ENCODE measurements at regions not wholly inside any gene's neighbourhood (a gene's known extent, or its start where the extent isn't known, plus 50 kb on each side); places are given as distances from the start of the nearest gene placed in this dataset.
A peak's percentile ranks its signal among the peaks of the same experiment; 100 is the strongest.
"Not testable (repeated sequence)": the region's sequence is repeated elsewhere in the genome, so short reads cannot be mapped to it uniquely, and the experiment has no call there.

DNA sequence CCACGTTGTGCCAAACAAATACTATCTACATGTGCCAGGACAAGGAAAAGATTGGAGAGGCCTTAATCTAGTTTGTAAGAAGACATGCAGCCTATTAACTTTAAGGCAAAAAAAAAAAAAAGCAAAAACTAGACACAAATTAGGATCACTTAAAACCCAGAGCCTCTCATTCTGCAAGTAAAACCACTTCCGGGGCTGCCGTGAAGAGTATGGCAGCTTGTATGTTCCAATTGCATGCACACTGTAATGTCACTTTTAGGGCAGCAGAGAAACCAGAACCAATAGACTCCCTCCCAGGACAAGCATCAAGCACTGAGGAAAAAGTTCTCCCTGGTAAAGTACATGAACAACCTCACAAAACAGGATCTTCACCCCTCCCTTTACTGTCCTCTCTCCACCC lies 70.6 kb downstream of the RSL24D1 start:
- DNase-seq (ENCODE audit: low spot score), result no peak

DNA sequence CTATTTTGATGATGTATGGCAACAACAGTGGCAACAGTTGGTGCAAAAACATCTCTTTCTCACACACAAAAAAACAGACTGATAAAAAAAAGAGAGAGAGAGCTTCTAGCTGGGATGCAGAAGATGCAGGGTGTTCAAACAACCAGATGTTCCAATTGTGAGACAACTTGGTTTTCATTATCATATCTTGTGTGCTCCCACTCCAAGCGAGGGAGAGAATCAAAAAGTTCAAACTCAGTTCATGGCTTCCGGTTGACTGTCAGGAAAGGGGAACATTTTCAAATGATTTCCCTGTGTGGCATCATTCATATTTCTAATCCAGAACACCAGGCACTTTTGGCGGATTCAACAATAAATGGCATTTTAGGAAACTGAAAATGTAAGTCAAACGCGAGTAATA lies 72.1 kb downstream of the RSL24D1 start:
- DNase-seq (ENCODE audit: low spot score), result no peak

DNA sequence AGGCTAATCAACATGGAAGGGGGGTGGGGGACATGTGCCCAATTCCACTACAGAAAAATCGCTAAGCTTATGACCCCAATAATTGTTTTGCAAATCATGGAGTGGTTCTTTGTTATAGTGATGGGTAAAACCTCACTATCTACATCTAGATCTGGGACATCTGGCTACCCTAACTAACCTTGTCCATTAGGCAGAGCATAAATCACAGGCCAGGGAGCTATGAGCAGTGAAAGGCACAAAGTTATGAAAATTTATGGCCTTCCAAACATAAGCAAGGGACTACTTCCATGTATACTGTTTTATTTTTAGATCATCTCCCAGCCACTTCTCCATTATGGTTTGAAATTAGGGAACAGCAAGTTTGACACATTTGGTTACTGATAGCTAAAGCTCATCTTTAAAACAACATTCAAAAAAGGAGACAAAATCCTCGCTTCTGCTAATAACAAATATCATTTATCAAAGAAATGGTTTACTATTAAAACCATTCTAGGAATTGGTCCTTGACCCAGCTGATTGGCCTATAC lies 78.3 kb downstream of the RSL24D1 start:
- DNase-seq (ENCODE audit: low spot score), result no peak

DNA sequence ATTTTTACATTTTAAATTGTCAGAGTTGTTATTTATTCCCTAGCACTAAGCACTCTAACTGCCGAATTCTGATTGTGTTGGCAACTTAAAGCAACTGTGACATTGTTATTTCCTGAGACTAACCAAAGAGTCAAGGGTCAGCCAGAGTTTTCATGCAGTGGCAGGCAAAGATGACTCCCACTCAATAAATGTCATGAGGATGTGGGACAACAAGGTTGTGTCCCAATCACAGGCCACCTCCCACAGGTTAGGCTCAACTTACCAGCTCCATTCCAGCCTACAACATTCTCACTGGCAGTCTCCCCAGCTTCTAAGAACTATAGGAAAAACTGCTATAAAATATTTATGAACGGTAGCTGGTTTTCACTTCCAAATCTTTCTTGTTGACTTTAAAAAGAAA lies 80.1 kb downstream of the RSL24D1 start:
- no peak for DNase-seq (ENCODE audit: low spot score)

DNA sequence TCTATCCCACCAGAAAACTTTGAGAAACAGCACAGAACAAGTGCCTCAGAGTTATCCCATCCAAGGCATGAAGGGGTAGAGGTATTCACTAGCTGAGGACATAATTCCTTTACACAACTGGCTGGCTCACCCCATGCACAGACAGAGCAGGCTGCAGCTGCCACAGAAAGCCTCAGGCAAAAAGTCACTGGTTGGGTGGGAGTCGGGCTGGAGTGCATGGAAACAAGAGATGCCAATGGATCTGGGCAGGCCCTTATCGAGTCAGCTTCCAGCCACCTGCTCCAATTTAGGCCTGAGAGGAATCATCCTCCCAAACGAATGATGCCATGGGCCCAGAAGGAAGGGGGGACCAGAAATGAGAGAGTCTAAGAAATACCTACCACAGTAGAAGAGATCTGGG lies 83.0 kb downstream of the RSL24D1 start:
- DNase-seq (ENCODE audit: low spot score), result no peak

DNA sequence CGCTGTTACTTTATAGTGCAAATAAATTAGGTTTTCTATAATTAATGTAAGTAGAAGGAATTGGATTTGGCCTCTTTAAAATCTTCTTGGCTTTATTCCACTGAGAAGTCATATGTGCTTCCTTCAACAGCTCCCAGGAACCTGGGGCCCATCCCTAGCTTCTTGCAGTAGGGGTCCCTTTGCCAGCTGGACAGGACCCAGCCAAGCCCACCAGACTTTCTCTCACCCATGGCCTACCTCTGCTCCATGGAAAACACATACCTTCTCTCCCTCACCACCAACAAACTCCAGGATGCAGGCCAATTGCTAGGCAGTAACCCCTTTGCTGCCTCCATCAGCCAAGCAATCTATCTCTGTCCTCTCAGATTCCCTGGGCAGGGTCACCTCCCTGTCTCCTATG lies 84.0 kb downstream of the RSL24D1 start:
- DNase-seq (ENCODE audit: low spot score), result no peak

DNA sequence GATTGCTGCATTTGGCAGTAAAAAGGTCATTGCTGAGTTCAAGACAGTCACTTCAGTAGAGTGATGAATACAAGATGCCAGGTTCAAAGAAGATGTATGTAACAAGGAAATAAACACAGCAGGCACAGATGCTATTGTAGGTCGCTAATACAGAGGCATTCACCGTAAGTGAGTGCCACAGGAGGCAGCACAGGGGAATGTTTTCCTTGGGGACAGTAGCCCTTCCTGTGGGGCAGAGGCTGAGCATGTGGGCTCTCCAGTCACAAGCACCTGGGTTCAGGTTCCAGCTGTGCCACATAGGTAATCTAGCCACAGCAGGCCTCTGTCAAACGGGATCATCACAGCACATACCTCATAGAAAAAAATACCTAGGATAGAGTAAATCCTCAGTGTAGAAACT lies 86.3 kb downstream of the RSL24D1 start:
- DNase-seq (ENCODE audit: low spot score), result no peak

DNA sequence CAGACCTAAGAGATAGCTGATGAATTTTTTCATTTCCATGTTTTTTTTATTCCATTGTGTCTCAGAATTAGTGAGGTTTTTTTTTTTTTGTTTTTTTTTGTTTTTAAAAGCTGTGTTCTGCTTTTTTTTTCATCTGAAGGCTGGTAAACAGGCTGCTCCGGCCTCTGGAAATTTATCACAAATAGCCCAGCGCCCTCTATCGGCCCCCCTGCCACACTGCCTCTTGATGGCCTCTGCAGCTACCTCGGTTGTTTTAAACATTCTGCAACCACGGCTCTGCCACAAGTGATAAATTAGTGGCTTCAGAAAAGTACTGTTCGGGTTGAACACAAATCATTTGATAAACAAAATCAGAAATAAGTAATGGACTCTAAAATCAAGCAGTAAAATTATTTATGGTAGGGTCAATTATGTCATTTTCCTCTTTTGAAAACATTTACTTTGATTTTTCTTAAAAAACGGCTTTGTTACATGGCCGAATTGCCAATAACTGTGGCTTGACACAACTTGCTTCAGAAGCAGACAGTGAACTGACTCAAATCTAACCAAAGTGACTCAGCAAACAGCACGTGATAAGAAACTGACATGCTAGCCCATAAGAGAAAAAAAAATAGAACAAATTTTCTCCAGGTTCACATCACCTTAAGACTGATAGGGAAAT lies 87.8 kb downstream of the RSL24D1 start:
- peak; percentile 46 for DNase-seq (ENCODE audit: low spot score)

DNA sequence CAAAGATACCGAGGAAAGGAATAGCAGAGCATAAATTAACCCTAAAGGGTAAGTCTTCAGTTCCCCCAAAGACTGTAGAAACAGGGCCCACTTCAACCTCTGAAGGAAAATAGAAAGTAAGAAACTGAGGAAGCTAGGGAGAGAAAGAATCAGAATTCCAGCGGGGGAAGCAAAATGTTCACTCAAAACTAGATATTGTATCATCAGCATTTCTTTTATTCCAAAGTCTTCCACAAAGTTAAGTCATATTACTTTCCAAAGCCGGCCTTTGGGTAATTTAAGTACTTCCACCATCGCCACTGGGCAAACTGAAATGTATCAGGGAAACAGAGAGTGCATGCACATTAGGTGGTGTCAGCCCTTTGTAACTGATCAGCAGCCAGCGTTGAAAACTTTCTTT lies 88.3 kb downstream of the RSL24D1 start:
- no peak for DNase-seq (ENCODE audit: low spot score)

DNA sequence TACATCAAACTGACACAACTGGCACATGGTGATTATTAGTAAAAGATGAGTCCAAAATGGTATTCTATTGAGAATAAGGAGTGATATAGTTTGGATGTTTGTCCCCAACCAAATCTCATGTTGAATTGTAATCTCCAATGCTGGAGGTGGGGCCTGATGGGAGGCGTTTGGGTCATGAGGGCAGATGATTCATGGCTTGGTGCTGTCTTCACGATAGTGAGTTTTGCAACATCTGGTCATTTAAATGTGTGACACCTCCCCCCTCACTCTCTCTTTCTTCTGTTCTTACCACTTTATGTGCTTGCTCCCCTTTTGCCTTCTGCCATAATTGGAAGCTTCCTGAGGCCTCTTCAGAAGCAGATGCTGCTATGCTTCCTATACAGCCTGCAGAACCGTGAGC lies 90.6 kb downstream of the RSL24D1 start:
- DNase-seq (ENCODE audit: low spot score), result no peak

DNA sequence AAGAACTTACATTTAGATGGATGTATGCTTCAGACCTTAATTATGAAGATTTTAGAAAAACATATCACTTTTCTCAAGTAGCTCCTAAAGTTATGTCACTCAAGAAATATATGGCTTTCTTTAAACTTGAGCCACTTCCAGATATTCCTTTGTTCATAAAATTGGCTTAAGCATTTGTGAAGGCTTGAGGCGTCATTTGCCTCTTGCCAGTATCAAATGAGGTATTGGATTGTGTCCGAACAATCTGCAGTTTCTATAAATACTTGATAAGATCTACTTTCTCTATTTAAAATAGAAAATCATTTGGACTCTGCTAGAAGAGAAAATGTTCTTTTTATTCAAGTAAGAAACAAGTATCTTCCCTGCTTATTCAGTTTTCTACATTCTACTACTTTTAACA lies 102.6 kb downstream of the RSL24D1 start:
- DNase-seq (ENCODE audit: low spot score), result no peak

DNA sequence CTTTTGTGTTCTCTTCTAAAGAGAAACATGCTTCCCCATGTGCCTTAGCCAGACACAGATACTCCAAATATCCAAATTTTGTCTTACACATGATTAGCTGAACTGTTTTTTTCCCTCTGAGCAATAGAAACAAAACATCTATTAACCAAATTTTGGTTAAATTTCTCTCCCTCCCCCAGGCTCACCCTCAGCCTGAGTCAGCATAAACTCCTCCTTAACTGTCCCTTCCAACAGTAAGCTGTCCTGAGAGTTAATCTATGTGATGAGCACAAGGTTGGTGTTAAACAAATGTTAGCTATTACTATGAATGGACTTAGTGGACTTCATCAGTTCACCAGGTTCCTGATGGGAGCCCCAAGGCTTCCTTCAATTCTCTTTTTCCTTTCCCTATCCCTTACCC lies 108.5 kb downstream of the RSL24D1 start:
- no peak for DNase-seq (ENCODE audit: low spot score)

DNA sequence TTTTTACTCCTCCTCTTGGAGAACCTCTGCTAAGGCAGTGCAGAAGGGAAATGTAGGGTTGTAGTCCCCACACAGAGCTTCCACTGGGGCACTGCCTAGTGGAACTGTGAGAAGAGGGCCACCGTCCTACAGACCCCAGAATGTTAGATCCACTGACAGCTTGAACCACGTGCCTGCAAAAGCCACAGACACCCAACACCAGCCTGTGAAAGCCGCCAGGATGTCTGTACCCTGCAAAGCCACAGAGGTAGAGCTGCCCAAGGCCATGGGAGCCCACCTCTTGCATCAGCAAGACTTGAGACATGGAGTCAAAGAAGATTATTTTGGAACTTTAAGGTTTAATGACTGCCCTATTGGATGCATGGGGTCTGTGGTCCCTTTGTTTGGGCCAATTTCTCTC lies 112.1 kb downstream of the RSL24D1 start:
- no peak for DNase-seq (ENCODE audit: low spot score)

DNA sequence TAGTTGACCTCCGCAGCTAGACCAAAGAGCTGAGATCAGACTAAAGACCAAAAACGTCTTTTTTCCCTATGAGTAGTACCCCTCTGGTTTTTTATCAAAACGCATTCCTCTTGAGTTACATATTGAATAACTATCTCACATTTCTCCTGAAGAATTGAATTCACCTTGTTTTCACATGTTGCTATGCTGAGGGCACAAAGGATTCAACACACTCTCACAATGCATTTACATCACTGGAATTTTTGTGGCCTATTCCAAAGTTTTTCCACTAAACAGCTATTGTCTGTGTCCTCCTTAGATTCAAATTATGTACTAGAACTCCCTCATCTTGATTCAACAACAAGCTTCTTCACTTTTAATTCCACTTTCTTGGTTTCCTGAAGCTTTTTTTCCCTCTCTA lies 112.5 kb downstream of the RSL24D1 start:
- DNase-seq (ENCODE audit: low spot score), result no peak

DNA sequence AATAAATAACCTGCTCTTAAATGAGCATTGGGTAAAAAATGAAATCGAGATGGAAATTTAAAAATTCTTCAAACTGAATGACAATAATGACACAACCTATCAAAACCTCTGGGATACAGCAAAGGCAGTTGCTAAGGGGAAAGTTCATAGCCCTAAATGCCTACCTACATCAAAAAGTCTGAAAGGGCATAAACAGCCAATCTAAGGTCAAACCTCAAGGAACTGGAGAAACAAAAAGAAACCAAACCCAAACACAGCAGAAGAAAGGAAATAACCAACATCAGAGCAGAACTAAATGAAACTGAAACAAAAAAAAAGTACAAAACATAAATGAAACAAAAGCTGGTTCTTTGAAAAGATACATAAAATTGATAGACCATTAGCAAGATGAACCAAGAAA lies 119.7 kb downstream of the RSL24D1 start:
- not testable (repeated sequence) for DNase-seq (ENCODE audit: low spot score)

DNA sequence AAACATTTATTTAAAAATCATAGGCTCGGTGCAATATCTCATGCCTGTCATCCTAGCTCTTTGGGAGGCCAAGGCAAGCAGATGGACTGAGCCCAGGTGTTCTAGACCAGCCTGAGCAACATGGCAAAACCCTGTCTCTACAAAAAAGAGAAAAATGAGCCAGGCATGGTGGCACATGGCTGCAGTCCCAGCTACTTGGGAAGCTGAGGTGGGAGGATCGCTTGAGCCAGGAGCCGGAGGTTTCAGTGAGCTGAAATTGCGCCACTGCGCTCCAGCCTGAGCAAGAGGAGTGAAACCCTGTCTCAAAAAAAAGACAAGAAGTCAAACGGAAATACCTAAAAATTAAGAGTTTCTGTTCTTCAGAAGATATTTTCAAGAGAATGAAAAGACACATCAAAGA lies 122.3 kb downstream of the RSL24D1 start:
- DNase-seq (ENCODE audit: low spot score), result no peak

DNA sequence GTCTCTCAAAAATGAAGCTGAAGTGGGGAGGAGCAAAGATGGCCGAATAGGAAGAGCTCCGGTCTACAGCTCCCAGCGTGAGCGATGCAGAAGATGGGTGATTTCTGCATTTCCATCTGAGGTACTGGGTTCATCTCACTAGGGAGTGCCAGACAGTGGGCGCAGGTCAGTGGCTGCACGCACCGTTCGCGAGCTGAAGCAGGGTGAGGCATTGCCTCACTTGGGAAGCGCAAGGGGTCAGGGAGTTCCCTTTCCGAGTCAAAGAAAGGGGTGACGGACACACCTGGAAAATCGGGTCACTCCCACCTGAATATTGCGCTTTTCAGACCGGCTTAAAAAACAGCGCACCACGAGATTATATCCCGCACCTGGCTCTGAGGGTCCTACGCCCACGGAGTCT lies 132.8 kb downstream of the RSL24D1 start:
- not testable (repeated sequence) for DNase-seq (ENCODE audit: low spot score)

DNA sequence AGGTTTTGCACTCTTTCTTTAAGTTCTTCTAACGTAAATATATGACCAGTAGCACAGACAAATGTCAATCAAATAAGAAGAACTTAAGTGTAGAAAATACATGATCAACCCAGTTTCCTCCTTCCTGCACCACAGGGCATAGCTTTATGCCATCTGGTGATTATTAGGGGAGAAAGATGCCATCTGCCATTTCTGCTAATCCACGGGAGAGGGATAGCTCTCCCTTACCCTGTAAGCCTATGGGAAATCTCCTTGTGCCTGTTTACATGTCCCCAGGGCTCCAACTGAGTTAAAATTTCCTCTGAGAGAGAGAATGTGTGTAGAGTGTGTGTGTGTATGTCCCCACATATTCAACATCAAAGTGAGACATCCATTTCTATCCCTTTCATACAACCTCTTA lies 135.9 kb downstream of the RSL24D1 start:
- no peak for DNase-seq (ENCODE audit: low spot score)

DNA sequence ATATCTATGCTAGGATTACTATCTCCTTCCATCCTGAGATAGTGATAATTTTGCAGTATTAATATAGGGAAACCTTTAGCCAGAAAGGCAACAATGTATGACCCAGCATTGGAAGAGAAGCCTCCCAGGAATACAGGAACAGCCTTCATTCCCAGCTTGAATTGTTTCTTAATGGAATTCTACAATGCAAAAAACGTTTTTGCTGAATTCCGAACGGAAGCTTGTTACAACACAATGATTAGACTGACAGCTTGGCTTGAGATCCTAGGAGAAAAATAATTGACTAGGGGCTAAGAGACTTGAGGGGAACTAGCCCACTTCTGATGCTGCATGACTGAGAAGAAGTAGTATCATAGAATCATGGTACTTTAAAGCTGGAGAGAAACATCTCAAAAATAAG lies 140.2 kb downstream of the RSL24D1 start:
- DNase-seq (ENCODE audit: low spot score), result no peak

DNA sequence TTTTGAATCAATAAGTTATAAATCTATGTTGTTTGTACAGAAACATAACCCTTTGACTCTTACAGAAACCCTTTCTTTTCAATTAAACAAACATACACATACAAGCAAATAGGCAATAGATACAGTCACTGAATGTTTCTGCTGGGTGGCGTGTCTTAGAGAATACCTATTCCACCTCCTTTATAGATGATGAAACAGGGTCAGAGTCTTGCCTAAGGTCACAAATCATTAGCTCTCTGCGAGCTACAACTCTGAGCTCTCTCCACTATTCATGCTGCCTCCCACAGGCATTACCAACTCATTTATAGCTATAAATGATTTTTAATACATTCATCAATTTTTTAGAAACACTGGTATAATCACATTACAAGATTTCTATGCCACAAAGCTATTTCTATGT lies 152.6 kb downstream of the RSL24D1 start:
- no peak for DNase-seq (ENCODE audit: low spot score)

DNA sequence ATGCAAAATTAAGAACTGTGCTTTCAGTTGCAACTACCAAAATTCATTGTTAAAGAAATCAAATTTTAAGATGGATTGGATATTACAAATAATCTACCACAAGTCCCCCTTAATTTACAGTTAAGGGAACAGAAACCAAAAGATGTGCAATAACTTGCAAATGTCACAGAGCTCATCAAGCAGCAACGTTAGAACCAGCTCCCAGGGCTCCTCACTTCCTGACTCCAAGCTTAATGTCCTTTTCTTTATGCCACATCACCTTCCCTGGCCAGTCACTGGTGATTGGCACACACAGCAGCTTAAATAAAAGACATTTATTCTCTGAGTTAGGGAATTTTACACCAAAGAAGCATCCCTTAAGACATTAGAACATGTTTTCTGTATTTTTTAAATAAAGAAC lies 159.7 kb downstream of the RSL24D1 start:
- no peak for DNase-seq (ENCODE audit: low spot score)

DNA sequence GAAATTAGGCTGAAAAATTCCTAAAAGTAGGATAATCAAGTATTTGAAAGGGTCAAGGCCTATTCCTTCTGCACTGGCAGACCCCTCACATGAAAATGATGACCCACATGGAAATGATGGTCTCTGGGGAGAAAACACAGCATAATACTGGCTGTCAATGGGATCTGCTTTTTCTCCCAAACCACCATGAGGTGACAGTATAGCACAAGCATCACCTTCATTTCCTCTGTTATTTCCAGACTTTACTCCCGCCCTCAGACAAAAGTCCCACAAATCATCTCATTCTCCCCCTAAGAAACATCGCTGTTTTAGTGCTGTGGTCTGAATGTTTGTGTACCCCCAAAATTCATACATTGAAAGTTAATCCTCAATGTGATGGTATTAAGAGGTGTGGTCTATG lies 161.0 kb downstream of the RSL24D1 start:
- no peak for DNase-seq (ENCODE audit: low spot score)

DNA sequence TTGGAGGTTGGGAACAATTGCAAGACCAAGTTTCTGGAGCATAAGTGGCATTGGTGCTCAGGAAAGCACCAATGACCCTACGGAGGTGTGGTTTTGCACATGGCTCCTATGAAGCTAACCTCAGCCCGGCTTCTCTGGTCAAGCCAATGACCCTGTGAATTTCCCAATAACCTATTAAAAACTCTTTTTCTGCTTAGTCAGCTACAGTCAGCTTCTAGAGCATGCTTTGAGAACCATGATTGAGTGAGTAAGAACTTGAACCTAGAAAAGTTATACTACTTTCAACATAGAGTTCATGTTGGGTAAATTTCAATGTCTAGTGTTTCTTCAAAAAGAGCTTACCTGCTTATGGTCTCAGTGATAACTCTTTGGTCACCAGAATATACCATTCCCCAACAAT lies 163.2 kb downstream of the RSL24D1 start:
- no peak for DNase-seq (ENCODE audit: low spot score)

DNA sequence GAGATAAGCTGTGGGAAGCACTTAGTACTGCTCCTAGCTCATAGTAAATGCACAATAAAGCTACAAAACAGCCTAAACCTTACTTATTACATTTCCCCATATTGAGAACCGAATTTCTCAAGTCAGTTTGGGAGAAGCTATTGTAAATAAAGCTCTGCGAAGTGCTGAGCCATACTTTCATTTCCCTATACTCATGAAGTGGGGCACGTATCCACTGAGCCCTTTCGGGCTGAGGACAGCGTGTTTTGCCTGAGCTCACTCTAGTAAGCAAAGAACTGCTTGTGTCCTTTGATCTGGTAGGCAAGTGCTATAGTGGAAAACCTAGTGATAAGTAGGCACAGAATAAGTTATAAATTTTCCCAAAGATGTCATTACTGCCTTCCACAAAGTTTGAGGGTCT lies 165.0 kb downstream of the RSL24D1 start:
- DNase-seq (ENCODE audit: low spot score), result no peak
